ENCODE measurements at regions not wholly inside any gene's neighbourhood (a gene's known extent, or its start where the extent isn't known, plus 50 kb on each side); places are given as distances from the start of the nearest gene placed in this dataset.

GRCh38 chr10:46228563-46229071 lies 58.2 kb upstream of the ANTXRL start:
- peak; percentile 67 for DNase-seq (ENCODE audit: low spot score)

GRCh38 chr10:46229144-46229563 lies 57.6 kb upstream of the ANTXRL start:
- peak; percentile 12 for DNase-seq (ENCODE audit: low spot score)

GRCh38 chr10:46230615-46231014 lies 56.2 kb upstream of the ANTXRL start:
- DNase-seq (ENCODE audit: low spot score) = no peak

GRCh38 chr10:46231087-46231486 lies 55.7 kb upstream of the ANTXRL start:
- DNase-seq (ENCODE audit: low spot score) = no peak

DNA sequence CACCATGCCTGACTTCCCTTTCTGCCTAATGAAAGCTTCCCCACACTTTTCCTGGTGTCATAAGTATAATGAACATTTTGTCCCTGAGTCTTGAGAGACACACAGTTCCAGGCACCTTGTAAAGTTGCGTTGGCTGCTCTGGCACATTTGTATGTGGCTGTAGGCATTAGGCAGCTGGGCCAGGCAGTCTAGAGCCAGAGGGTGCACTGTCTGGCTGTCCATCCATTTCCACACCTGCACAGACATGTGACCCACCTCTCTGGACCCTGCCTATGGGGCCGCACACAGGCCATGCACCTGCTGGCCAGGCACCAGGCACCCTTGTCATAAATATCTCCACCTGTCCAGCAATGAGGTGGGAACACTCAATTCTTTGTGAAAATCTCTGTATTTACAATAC lies 54.7 kb upstream of the ANTXRL start:
- DNase-seq (ENCODE audit: low spot score) = no peak

DNA sequence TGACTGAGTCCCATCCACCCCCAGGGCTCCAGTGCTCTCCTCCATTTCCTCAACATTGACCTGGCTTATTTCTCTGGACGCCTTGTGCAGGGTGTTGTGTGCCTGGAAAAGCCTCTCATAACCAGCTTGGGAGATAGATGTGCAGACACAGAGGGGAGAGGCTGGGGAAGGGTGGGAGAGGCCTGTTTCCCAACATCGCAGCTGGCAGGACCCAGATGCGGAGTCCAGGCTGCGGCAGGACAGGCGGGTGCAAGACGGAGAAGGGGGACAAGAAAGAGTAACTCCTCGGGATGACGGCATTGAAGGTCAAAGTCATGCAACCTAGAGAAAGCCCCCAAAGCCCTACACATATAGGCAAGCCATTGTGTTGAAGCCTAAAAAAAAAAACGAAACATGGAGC lies 54.1 kb upstream of the ANTXRL start:
- no peak for DNase-seq (ENCODE audit: low spot score)

- DNase-seq (ENCODE audit: low spot score) = no peak
These were observed 53.6 kb upstream of the ANTXRL start for GRCh38 chr10:46233181-46233580.

- no peak for DNase-seq (ENCODE audit: low spot score)
These were observed 52.8 kb upstream of the ANTXRL start for GRCh38 chr10:46234026-46234425.

- no peak for DNase-seq (ENCODE audit: low spot score)
These were observed 52.3 kb upstream of the ANTXRL start for GRCh38 chr10:46234431-46235060.

GRCh38 chr10:46235705-46236545 lies 50.9 kb upstream of the ANTXRL start:
- DNase-seq (ENCODE audit: low spot score) = no peak

DNA sequence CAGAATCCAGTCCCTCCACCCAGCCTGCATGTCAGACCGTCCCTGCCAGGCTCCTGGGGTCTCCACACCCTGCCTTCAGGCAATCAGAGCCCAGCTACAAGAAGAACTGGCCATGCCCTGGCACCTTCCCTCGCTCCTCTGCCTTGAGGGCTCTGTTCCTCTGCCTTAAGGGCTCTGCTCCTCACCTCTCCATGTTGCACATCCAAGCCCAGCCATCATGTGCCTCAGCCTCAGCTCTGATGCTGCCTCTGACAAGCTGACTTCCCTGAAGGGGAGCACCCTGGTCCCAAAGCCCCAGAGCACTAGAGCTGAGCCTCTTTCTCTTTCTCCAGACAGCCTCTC lies 50.3 kb upstream of the ANTXRL start:
- no peak for DNase-seq (ENCODE audit: low spot score)

DNA sequence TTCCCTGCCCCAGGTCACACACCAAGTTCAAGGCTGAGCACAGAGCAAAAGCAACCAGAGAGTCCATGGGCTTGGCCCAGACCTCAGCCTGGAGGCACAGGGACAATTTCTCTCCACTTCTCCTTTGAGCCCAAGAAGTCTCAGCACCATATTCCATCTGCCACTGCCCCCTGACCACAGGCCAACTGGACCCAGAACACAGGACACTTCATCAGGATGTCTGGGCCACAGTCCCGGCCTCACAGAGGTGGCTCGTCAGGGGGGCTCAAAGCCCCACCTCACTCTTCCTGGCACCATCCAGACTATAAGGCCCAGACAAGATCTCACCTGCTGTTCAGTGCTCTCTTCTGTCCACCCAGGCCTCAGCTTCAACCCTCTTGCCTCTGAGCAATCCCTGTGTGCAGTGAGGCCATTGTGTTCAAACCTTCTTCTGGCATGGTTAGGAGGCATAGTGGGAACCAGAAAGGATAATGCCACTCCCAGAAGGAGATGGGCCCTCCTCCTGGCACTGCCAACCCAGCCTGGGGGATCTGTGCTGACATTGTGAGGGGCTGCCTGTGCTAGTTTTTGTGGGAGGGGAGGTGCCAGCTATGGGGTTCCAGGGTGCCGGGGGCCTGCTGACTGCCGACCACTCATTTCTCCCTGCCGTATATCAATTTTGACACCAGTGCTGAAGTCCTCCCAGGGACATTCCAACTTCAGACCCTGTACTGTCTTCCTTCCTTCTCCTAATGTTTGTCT lies 49.7 kb upstream of the ANTXRL start:
- DNase-seq (ENCODE audit: low spot score) = no peak

Measured in A172 (cell line).